ENCODE measurements at regions not wholly inside any gene's neighbourhood (a gene's known extent, or its start where the extent isn't known, plus 50 kb on each side); places are given as distances from the start of the nearest gene placed in this dataset.

DNA sequence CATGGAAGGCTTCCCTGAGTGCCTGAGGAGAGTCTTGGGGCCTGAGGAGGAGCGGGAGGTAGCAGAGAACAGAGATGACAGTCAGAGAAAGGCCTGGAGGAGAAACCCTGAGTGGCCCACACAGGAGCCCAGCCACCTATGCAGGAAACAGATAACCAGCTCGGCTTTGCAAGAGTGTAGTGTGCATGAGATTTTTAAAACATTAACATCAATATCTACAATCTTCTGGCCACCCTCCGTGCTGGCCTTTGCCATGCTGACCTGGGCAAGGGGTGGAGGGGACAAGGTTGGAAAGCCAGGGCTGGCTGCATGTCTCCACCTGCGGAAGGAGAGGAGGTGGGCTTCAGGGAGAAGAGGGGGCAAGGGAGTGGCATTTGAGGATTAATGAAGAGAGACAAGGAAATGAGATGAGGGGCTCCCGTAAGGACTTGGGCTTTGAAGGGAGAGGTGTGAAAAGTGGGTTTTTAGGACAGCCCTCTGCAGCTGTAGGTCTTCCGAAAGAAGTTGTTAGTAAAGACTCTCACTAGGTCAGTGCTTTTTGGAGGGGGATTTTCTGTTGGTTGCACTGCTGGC, 59.3 kb upstream of the SDK1 start:
- TF ChIP-seq NFIC (IDR thresholded peaks at IDR 0.05; ENCODE audit: borderline replicate concordance) = no peak
- TF ChIP-seq FOSL2 (IDR thresholded peaks at IDR 0.05; ENCODE audit: borderline replicate concordance, low read depth) = no peak
- no peak for TF ChIP-seq USF1 (IDR thresholded peaks at IDR 0.05; ENCODE audit: borderline replicate concordance, low read depth)
- no peak for TF ChIP-seq TCF12 (IDR thresholded peaks at IDR 0.05)
- no peak for TF ChIP-seq RAD21 (IDR thresholded peaks at IDR 0.05; ENCODE audit: low read length)
- TF ChIP-seq JUND (IDR thresholded peaks at IDR 0.05) = no peak
- TF ChIP-seq SMC3 (IDR thresholded peaks at IDR 0.05; ENCODE audit: low read depth, low read length) = no peak
- no peak for TF ChIP-seq POLR2AphosphoS5 (IDR thresholded peaks at IDR 0.05; ENCODE audit: low read depth, low read length)
- no peak for TF ChIP-seq MXI1 (IDR thresholded peaks at IDR 0.05; ENCODE audit: low read depth, low read length)
- TF ChIP-seq, protein P1, sequence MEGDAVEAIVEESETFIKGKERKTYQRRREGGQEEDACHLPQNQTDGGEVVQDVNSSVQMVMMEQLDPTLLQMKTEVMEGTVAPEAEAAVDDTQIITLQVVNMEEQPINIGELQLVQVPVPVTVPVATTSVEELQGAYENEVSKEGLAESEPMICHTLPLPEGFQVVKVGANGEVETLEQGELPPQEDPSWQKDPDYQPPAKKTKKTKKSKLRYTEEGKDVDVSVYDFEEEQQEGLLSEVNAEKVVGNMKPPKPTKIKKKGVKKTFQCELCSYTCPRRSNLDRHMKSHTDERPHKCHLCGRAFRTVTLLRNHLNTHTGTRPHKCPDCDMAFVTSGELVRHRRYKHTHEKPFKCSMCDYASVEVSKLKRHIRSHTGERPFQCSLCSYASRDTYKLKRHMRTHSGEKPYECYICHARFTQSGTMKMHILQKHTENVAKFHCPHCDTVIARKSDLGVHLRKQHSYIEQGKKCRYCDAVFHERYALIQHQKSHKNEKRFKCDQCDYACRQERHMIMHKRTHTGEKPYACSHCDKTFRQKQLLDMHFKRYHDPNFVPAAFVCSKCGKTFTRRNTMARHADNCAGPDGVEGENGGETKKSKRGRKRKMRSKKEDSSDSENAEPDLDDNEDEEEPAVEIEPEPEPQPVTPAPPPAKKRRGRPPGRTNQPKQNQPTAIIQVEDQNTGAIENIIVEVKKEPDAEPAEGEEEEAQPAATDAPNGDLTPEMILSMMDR (IDR thresholded peaks at IDR 0.05) = no peak
- no peak for TF ChIP-seq USF2 (IDR thresholded peaks at IDR 0.05; ENCODE audit: borderline replicate concordance, low read depth, low read length)
- TF ChIP-seq ELF1 (IDR thresholded peaks at IDR 0.05) = no peak
